Right forelimb (tissue), 1 donor: ENCODE measurements at regions not wholly inside any gene's neighbourhood (a gene's known extent, or its start where the extent isn't known, plus 50 kb on each side); places are given as distances from the start of the nearest gene placed in this dataset.
A peak's percentile ranks its signal among the peaks of the same experiment; 100 is the strongest.
"Not testable (repeated sequence)": the region's sequence is repeated elsewhere in the genome, so short reads cannot be mapped to it uniquely, and the experiment has no call there.

Experiments used
- DNase-seq: peaks from one replicate; pipeline ENCODE4 v3.0.0-alpha.2; 2018

DNA sequence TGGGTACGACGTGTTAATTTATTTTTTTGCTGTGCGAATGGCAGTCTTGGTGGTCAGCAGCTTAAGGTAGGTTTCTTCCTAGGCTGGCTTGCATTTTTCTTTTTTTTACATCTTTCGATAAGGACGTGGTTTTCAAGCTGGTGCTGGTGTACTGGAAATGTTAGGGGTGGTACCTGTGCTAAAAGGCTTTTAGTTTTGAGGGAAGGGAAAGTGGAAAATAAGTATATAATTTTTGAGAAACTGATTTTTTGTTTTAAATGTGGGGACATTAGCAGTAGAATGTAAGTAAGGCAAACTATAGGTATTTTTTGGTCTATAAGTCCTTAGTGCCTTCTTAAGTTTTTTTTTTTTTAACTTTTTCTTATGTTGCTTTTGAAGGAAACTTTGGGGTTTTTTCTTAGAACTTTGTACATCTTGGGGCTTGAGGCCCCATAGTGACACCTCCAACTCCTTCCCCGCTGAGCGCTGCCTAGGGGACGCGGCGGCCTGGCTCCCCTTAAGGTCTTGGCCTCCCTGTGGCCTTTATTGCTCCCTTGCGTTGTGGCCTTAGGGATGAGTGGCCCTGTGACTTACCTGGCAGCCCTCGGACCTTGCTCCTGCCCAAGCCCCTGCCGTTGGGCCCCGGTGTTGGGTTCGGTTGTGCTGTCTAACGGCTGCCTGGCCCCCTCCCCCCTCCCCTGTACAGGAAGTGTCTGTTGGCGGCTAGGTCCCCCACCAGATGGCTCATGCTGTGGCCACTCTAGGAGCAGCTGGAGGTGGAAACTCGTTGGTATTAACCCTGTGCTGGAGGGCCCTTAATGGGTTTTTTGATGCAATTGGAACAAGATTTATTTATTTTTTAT, 88.0 kb upstream of the RPRML start:
- peak; percentile 90 for DNase-seq

DNA sequence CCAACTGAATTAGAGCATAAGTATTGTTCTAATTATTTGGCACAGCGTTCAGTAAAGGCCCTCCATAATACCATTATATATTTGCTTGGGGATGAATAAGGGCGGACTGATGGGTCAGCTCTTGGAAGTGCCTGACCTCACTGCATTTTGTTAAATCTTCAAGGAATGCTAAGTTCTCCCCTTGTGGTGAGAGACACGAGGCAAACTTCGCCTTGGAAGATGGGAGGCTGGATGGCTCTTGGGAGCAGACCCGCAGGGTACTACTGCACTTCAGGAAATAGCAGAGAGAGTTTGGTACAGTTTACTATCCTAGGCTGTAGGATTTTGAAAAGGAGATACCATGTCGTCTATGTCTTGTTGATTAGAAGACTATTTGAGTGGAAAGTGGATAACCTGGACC, 87.0 kb upstream of the RPRML start:
- DNase-seq: no peak

DNA sequence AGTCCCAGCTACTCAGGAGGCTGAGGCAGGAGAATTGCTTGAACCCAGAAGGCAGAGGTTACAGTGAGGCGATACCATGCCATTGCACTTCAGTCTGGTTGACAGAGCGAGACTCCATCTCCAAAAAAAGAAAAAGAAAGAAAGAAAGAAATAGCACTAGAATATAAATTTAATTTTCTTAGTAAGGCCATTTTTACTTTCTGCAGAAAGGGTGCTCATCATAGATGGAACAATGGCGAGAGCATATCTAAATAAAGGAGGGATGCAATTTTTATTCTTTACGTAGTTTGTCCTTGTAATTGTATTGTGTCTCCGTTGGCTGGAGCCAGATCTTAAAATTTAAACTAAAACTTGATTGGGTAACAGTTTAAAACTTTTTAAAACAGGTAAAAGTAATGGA, 85.6 kb upstream of the RPRML start:
- DNase-seq: no peak

DNA sequence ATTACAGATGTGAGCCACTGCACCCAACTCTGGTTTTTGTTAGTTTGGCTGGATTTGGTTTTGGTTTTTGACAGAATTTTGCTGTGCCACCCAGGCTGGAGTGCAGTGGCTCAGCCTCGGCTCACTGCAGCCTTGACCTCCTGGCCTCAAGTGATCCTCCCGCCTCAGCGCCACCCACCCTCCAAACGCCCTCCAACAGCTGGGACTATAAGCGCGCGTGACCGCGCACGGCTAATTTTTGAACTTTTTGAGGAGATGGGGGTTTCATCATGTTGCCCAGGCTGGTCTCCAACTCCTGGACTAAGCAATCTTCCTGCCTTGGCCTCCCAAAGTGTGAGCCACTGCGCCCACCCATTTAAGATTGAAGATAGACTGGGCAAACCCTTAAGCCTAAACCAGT, 84.4 kb upstream of the RPRML start:
- DNase-seq: no peak

DNA sequence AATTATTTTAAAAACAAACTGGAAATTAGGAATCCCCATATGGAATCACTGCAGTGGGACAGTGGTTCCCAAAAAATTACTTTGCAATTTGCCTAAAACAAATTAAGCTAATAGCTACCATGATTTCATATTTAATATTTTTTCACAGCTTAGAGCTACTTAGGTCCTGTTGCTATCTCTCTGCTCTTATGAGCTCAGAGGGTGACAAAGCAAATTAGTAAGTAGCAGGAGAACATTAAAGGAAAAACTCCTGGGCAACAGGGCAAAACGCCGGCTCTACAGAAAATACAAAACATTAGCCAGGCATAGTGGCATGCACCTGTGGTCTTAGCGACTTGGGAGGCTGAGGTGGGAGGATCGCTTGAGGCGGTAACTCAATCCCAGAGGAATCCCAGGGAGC, 83.8 kb upstream of the RPRML start:
- not testable (repeated sequence) for DNase-seq

DNA sequence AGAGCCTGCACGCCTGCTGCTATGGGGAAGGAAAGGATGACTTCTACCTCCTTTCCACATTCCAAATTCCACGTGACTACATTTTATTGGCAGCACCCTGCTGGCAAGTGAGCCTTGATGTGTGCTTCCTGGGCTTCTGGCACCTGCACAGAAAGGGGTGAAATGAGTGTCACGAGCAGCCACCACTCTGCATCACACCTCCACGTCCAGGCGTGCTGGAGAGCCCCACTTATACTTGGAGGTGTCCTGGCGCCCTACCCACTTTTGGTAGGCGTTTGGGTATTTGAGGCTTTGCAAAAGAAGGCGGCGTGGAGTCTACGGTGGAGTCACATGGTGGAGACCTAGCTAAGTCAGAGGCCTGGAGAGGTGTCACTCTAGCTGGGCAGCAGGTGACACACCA, 81.0 kb upstream of the RPRML start:
- DNase-seq: not testable (repeated sequence)

DNA sequence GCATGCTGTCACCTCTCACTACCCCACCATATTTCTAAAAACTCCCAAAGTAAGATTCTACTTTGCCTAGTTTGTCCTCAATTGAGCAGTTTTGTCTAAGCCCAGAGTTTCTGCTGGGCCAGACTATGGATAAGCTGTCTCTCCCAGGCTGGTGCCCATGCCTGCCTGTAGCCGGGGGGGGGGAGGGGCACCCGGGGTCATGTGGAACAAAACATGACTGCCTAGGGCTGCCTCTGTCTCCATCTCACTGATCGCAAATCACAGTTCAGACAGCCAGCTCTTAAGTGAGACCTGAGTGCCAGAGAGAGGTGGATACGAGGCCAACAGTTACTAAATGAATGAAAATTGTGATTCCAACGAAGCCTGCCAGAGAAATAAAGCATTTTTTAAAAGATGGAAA, 78.8 kb upstream of the RPRML start:
- DNase-seq: no peak

DNA sequence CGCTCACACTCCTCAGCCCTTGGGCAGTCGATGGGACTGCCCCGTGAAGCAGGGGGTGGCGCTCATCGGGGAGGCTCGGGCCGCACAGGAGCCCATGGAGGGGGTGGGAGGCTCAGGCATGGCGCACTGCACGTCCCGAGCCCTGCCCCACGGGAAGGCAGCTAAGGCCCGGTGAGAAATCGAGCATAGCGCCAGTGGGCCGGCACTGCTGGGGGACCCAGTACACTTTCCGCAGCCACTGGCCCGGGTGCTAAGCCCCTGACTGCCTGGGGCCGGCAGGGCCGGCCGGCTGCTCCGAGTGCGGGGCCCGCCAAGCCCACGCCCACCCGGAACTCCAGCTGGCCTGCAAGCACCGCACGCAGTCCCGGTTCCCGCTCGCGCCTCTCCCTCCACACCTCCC, 78.2 kb upstream of the RPRML start:
- DNase-seq: not testable (repeated sequence)

DNA sequence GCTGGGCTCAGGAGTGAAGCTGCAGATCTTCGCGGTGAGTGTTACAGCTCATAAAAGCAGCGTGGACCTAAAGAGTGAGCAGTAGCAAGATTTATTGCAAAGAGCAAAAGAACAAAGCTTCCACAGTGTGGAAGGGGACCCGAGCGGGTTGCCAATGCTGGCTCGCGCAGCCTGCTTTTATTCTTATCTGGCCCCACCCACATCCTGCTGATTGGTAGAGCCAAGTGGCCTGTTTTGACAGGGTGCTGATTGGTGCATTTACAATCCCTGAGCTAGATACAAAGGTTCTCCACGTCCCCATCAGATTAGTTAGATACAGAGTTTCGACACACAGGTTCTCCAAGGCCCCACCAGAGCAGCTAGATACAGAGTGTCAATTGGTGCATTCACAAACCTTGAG, 77.6 kb upstream of the RPRML start:
- DNase-seq: not testable (repeated sequence)
